ENCODE measurements at regions not wholly inside any gene's neighbourhood (a gene's known extent, or its start where the extent isn't known, plus 50 kb on each side); places are given as distances from the start of the nearest gene placed in this dataset.

DNA sequence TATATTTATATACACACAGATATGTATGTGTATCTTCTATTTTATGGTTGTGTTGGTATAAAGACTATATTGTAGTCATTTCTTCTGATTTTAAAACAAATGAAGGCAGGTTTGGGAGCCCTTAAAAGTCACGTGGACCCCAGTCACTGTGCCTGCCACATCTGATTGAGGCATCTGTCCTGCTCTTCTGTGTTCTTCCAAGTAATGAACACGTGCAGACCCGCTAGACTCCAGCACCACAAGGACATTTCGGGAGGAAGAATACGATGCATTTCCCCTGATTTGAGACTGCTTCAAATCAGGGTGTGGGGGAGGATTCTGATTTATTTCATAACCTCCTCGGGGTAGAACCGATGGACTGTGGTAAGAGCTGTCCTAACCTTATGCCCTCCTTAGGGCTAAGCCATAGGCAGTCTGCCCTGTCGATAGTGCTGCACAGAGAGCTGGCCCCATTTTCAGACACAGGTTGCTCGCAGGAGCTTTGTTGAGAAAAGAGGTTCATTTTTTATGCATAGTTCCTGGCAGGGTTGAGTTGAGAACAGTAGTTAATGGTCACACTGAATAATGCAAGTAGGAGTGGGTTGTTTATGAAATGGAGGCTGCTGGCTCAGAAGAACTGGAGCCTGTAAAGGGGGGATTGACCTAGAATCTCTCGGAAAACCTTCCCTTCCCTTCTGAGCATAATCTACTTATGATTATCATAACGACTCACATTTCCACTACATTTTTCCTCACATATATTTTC lies 55.0 kb upstream of the C10orf120 start:
- Mint-ChIP-seq H3K27me3 (ENCODE audit: low read depth in 3 of 3) (peaks cover 0 to 4% (median 2%) of the 10 kb centered on the region in 3 donors), H3K4me3 (no peak overlapping the region), H3K36me3 (no peaks in the 10 kb centered on the region), H3K4me1 (no peaks in the 10 kb centered on the region), H3K9me3 (peaks cover 4 to 14% (median 10%) of the 10 kb centered on the region in 7 donors), H3K27ac (no peak overlapping the region)
- Histone ChIP-seq H3K79me2 (ENCODE audit: insufficient read depth, low read length) (no peaks in the 10 kb centered on the region), H3K36me3 (replicated peaks in 1 of 2; ENCODE audit: control insufficient read depth in 1 of 2, insufficient read depth in 2 of 2, low read length in 2 of 2) (no peaks in the 10 kb centered on the region), H3K9me3 (replicated peaks in 1 of 2; ENCODE audit: control insufficient read depth in 1 of 2, insufficient read depth in 1 of 2, low read length in 2 of 2) (peaks cover 16 to 17% of the 10 kb centered on the region in 2 donors), H3K4me2 (replicated peaks; ENCODE audit: extremely low read depth, low read length, poor library complexity, severe bottlenecking) (no peak overlapping the region), H3K27me3 (ENCODE audit: control insufficient read depth in 2 of 2, insufficient read depth in 2 of 2, low read length in 2 of 2) (no peaks in the 10 kb centered on the region), H4K20me1 (ENCODE audit: insufficient read depth, low read length) (no peaks in the 10 kb centered on the region), H2AFZ (ENCODE audit: insufficient read depth, low read depth, low read length, poor library complexity, severe bottlenecking) (no peak overlapping the region), H3K4me1 (ENCODE audit: control insufficient read depth in 1 of 2, insufficient read depth in 2 of 2, low read length in 2 of 2) (no peaks in the 10 kb centered on the region), H3K4me3 (replicated peaks in 1 of 3; ENCODE audit: low read depth in 2 of 3, low read length in 3 of 3) (no peak overlapping the region), H3K9ac (ENCODE audit: insufficient read depth, low read length, poor library complexity, severe bottlenecking) (no peak overlapping the region), H3K27ac (ENCODE audit: low read depth in 1 of 2, low read length in 2 of 2) (no peak overlapping the region)
- intact Hi-C loops (cut with micrococcal nuclease), result no loop called here
- DNase-seq, result no peak
- WGBS (ENCODE audit: insufficient coverage), result 81% methylated on average over 3 of the region's 11 CpGs
- TF ChIP-seq, protein P1, sequence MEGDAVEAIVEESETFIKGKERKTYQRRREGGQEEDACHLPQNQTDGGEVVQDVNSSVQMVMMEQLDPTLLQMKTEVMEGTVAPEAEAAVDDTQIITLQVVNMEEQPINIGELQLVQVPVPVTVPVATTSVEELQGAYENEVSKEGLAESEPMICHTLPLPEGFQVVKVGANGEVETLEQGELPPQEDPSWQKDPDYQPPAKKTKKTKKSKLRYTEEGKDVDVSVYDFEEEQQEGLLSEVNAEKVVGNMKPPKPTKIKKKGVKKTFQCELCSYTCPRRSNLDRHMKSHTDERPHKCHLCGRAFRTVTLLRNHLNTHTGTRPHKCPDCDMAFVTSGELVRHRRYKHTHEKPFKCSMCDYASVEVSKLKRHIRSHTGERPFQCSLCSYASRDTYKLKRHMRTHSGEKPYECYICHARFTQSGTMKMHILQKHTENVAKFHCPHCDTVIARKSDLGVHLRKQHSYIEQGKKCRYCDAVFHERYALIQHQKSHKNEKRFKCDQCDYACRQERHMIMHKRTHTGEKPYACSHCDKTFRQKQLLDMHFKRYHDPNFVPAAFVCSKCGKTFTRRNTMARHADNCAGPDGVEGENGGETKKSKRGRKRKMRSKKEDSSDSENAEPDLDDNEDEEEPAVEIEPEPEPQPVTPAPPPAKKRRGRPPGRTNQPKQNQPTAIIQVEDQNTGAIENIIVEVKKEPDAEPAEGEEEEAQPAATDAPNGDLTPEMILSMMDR (IDR thresholded peaks at IDR 0.05), result no peak

DNA sequence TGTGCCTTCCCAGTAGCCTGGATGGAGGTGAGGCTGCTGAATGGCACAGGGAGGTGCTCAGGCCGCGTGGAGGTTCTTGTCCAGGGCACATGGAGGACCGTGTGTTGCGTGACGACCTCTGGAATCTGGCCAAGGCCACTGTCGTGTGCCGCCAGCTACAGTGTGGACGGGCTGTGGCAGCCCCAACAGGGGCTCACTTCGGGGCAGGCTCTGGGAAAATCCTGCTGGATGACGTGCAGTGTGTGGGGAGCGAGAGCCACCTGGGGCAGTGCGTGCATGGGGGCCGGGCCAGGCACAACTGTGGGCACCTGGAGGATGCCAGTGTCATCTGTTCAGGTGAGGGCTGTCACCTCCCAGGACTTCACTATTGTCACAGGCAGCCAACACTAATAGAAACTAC lies 50.2 kb upstream of the C10orf120 start:
- H3K4me3 Mint-ChIP-seq, result no peak overlapping the region
- Histone ChIP-seq H4K20me1 (ENCODE audit: insufficient read depth, low read length) (no peaks in the 10 kb centered on the region), H3K9ac (ENCODE audit: insufficient read depth, low read length, poor library complexity, severe bottlenecking) (no peak overlapping the region), H3K27me3 (ENCODE audit: control insufficient read depth in 2 of 2, insufficient read depth in 2 of 2, low read length in 2 of 2) (no peaks in the 10 kb centered on the region), H3K4me1 (ENCODE audit: control insufficient read depth in 1 of 2, insufficient read depth in 2 of 2, low read length in 2 of 2) (no peaks in the 10 kb centered on the region), H3K27ac (ENCODE audit: low read depth in 1 of 2, low read length in 2 of 2) (no peak overlapping the region), H3K36me3 (replicated peaks in 1 of 2; ENCODE audit: control insufficient read depth in 1 of 2, insufficient read depth in 2 of 2, low read length in 2 of 2) (no peaks in the 10 kb centered on the region), H2AFZ (ENCODE audit: insufficient read depth, low read depth, low read length, poor library complexity, severe bottlenecking) (no peak overlapping the region), H3K79me2 (ENCODE audit: insufficient read depth, low read length) (no peaks in the 10 kb centered on the region), H3K4me3 (replicated peaks in 1 of 3; ENCODE audit: low read depth in 2 of 3, low read length in 3 of 3) (no peak overlapping the region), H3K9me3 (replicated peaks in 1 of 2; ENCODE audit: control insufficient read depth in 1 of 2, insufficient read depth in 1 of 2, low read length in 2 of 2) (no peaks in the 10 kb centered on the region), H3K4me2 (replicated peaks; ENCODE audit: extremely low read depth, low read length, poor library complexity, severe bottlenecking) (no peak overlapping the region)
- H3K4me1 Mint-ChIP-seq, result no peaks in the 10 kb centered on the region
- no peaks in the 10 kb centered on the region for H3K36me3 Mint-ChIP-seq
- WGBS (ENCODE audit: insufficient coverage), result 92% methylated on average over 13 of the region's 13 CpGs
- intact Hi-C loops (cut with micrococcal nuclease), result no loop called here
- H3K27me3 Mint-ChIP-seq (ENCODE audit: low read depth in 3 of 3), result peaks cover 2% of the 10 kb centered on the region in 3 donors
- TF ChIP-seq, protein P1 (IDR thresholded peaks at IDR 0.05), result no peak
- H3K9me3 Mint-ChIP-seq, result peaks cover 0 to 5% (median 0%) of the 10 kb centered on the region in 7 donors
- no peak overlapping the region for H3K27ac Mint-ChIP-seq
- DNase-seq, result no peak

Measured in CD14-positive monocyte (primary cell).